ENCODE measurements at regions not wholly inside any gene's neighbourhood (a gene's known extent, or its start where the extent isn't known, plus 50 kb on each side); places are given as distances from the start of the nearest gene placed in this dataset.
"Not testable (repeated sequence)": the region's sequence is repeated elsewhere in the genome, so short reads cannot be mapped to it uniquely, and the experiment has no call there.

- DNase-seq, result no peak
Observed at GRCh38 chrX:1102786-1103185, 109.7 kb downstream of the CRLF2 start.

- DNase-seq, result not testable (repeated sequence)
Observed at GRCh38 chrX:1102221-1102620, 110.2 kb downstream of the CRLF2 start.

- DNase-seq, result no peak
Observed at GRCh38 chrX:1099146-1099770, 113.2 kb downstream of the CRLF2 start.

GRCh38 chrX:1097328-1097727, 115.1 kb downstream of the CRLF2 start:
- no peak for DNase-seq

GRCh38 chrX:1094566-1095333, 117.7 kb downstream of the CRLF2 start:
- DNase-seq, result no peak

GRCh38 chrX:1093586-1094421, 118.6 kb downstream of the CRLF2 start:
- DNase-seq, result no peak

GRCh38 chrX:1093121-1093520, 119.3 kb downstream of the CRLF2 start:
- peak; percentile 20 for DNase-seq

GRCh38 chrX:1086444-1087409, 125.7 kb downstream of the CRLF2 start:
- DNase-seq, result no peak

- DNase-seq, result not testable (repeated sequence)
Observed at GRCh38 chrX:1085871-1086270, 126.6 kb downstream of the CRLF2 start.

GRCh38 chrX:1084689-1085088, 127.8 kb downstream of the CRLF2 start:
- no peak for DNase-seq

GRCh38 chrX:1076871-1077651, 135.4 kb downstream of the CRLF2 start:
- no peak for DNase-seq

GRCh38 chrX:1075741-1076140, 136.7 kb downstream of the CRLF2 start:
- no peak for DNase-seq

- no peak for DNase-seq
Observed at GRCh38 chrX:1075156-1075555, 137.3 kb downstream of the CRLF2 start.

- no peak for DNase-seq
Observed at GRCh38 chrX:1074755-1075154, 137.7 kb downstream of the CRLF2 start.

GRCh38 chrX:1074172-1074571, 138.3 kb downstream of the CRLF2 start:
- no peak for DNase-seq

- no peak for DNase-seq
Observed at GRCh38 chrX:1072637-1073377, 139.6 kb downstream of the CRLF2 start.

GRCh38 chrX:1071351-1071750, 141.1 kb downstream of the CRLF2 start:
- no peak for DNase-seq

GRCh38 chrX:1062351-1062750, 150.1 kb downstream of the CRLF2 start:
- no peak for DNase-seq

- DNase-seq, result no peak
Observed at GRCh38 chrX:1060562-1060960, 151.9 kb downstream of the CRLF2 start.

GRCh38 chrX:1059576-1060561, 152.6 kb downstream of the CRLF2 start:
- no peak for DNase-seq

Data from CD4-positive, alpha-beta T cell treated with Interleukin-4 for 4 hours (primary cell).